ENCODE measurements at regions not wholly inside any gene's neighbourhood (a gene's known extent, or its start where the extent isn't known, plus 50 kb on each side); places are given as distances from the start of the nearest gene placed in this dataset.
A peak's percentile ranks its signal among the peaks of the same experiment; 100 is the strongest.

DNA sequence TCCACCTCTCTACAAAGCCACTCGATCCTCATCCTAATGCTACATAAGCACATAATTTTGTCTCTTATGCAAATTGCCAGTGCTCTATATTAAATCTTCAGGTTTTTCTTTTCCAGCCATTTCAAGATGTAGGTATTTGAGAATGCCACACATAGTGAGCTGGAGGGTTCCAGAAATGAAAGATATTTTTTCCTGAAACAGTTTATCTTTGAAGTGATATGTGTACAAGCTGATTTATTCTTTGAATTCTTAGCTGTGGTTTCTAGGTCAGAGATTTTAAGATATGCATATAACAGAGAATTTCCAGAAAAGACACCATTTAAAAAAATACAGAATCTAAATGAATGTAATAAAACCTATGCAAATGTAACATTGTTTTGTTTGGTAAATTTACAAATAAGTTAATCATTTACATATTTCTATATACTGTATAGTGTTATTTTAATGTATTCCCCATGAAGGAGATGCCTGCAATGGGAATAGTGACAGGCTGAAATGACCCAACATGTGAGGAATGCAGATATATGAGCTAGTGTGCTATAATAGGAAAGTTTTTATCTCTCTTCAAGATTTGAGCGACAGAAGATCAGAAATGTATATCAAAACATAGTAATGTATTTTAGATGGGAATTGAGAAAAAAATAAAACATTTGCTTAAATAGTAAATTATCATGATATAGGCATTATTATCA is 570.2 kb downstream of the SLITRK1 start:
- Histone ChIP-seq H3K27me3 (ENCODE audit: insufficient read depth, low read length) (no peaks in the 10 kb centered on the region), H3K79me2 (ENCODE audit: control insufficient read depth, insufficient read depth, low read length, unreplicated experiment) (no peaks in the 10 kb centered on the region), H3K4me1 (ENCODE audit: control insufficient read depth, insufficient read depth, low read length, unreplicated experiment) (no peaks in the 10 kb centered on the region), H2AFZ (ENCODE audit: low read length, unreplicated experiment) (no peak overlapping the region), H3K36me3 (ENCODE audit: insufficient read depth, low read length) (no peaks in the 10 kb centered on the region), H3K4me3 (ENCODE audit: low read depth, low read length) (no peak overlapping the region), H3K27ac (ENCODE audit: low read depth, low read length) (no peak overlapping the region)

DNA sequence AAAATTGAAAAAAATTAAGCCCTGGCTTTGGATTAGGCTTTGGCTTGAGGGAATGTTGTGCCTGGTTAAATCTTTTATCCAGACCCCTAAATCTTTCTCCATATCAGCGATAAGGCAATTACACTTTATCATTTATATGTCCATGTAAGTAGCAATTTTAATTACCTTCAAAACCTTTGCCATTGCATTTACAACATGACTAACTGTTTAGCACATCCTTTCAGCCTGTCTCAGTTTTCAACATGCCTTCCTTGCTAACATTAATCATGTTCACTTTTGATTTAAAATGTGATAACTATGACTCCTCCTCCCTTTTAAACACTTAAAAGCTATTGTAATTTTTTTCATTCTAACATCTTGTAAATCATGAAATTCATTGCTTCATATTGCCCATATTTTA is 583.7 kb downstream of the SLITRK1 start:
- no peak overlapping the region for H3K4me3 ChIP-seq (ENCODE audit: low read depth, low read length)
- H2AFZ ChIP-seq (ENCODE audit: low read length, unreplicated experiment): no peak overlapping the region
- no peaks in the 10 kb centered on the region for H3K4me1 ChIP-seq (ENCODE audit: control insufficient read depth, insufficient read depth, low read length, unreplicated experiment)
- H3K27me3 ChIP-seq (ENCODE audit: insufficient read depth, low read length): no peaks in the 10 kb centered on the region
- no peak overlapping the region for H3K27ac ChIP-seq (ENCODE audit: low read depth, low read length)
- H3K36me3 ChIP-seq (ENCODE audit: insufficient read depth, low read length): no peaks in the 10 kb centered on the region
- H3K79me2 ChIP-seq (ENCODE audit: control insufficient read depth, insufficient read depth, low read length, unreplicated experiment): no peaks in the 10 kb centered on the region

DNA sequence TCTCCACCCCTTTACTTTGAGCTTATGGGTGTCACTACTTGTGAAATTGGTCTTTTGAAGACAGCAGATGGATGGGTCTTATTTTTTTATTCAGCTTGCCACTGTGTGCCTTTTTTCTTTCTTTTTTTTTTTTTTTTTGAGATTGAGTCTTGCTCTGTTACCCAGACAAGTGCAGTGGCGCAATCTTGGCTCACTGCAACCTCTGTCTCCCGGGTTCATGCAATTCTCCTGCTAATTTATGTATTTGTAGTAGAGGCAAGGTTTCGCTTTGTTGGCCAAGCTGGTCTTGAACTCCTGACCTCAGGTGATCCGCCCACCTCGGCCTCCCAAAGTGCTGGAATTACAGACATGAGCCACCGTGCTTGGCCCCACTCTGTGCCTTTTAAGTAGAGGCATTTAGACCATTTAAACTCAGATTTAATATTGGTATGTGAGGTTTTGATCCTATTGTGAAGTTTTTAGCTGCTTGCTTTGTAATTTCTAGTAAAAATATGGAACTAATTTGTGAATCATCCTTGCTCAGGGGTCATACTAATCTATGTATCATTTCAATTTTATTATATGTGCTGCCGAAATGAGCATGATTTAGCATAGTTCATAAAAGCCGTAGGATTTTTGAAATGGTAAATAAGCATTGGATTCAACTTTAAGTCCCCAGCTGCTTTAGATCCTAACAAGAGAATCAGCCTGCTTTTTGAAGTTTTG is 584.5 kb downstream of the SLITRK1 start:
- H3K79me2 ChIP-seq (ENCODE audit: control insufficient read depth, insufficient read depth, low read length, unreplicated experiment): no peaks in the 10 kb centered on the region
- no peaks in the 10 kb centered on the region for H3K4me1 ChIP-seq (ENCODE audit: control insufficient read depth, insufficient read depth, low read length, unreplicated experiment)
- H3K4me3 ChIP-seq (ENCODE audit: low read depth, low read length): no peak overlapping the region
- H3K27me3 ChIP-seq (ENCODE audit: insufficient read depth, low read length): no peaks in the 10 kb centered on the region
- H3K27ac ChIP-seq (ENCODE audit: low read depth, low read length): no peak overlapping the region
- H2AFZ ChIP-seq (ENCODE audit: low read length, unreplicated experiment): no peak overlapping the region
- H3K36me3 ChIP-seq (ENCODE audit: insufficient read depth, low read length): no peaks in the 10 kb centered on the region

DNA sequence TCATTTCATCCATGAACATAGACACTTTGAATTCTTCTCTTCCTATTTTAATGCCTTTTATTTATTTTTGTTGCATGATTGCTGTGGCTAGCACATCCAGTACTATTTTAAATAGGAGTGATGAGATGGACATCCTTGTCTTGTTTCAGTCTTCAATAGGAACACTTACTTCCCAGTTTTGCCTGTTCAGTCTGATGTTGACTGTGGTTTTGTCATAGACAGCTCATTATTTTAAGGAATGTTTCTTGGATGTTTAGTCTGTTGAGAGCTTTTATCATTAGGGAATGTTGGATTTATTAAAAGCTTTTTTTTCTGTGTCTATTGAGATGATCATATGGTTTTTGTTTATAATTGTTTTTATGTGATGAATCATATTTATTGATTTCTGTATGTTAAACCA is 586.6 kb downstream of the SLITRK1 start:
- Histone ChIP-seq H2AFZ (ENCODE audit: low read length, unreplicated experiment) (no peak overlapping the region), H3K4me1 (ENCODE audit: control insufficient read depth, insufficient read depth, low read length, unreplicated experiment) (no peaks in the 10 kb centered on the region), H3K79me2 (ENCODE audit: control insufficient read depth, insufficient read depth, low read length, unreplicated experiment) (no peaks in the 10 kb centered on the region), H3K27ac (ENCODE audit: low read depth, low read length) (no peak overlapping the region), H3K27me3 (ENCODE audit: insufficient read depth, low read length) (no peaks in the 10 kb centered on the region), H3K36me3 (ENCODE audit: insufficient read depth, low read length) (no peaks in the 10 kb centered on the region), H3K4me3 (ENCODE audit: low read depth, low read length) (no peak overlapping the region)

DNA sequence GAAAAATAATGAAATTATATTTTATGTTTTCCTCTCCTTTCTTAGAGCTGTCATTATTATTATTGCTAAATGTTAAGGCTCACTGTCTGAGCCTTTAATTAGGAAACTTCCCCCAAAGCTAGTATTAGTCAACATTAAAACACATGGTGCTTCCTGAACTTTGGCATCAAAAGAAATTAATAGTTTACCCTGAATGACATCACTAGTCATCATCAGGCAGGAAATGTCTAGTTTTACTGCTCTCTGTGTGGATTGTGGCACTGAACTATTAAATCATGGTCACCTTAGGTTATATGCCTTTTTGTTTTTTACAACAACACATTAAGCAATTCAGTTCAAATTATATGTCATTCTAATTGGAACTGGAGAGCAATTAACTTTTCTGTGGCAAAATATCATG is 595.5 kb downstream of the SLITRK1 start:
- Histone ChIP-seq H3K79me2 (ENCODE audit: control insufficient read depth, insufficient read depth, low read length, unreplicated experiment) (no peaks in the 10 kb centered on the region), H3K27ac (ENCODE audit: low read depth, low read length) (no peak overlapping the region), H3K36me3 (ENCODE audit: insufficient read depth, low read length) (no peaks in the 10 kb centered on the region), H2AFZ (ENCODE audit: low read length, unreplicated experiment) (no peak overlapping the region), H3K27me3 (ENCODE audit: insufficient read depth, low read length) (no peaks in the 10 kb centered on the region), H3K4me3 (ENCODE audit: low read depth, low read length) (no peak overlapping the region), H3K4me1 (ENCODE audit: control insufficient read depth, insufficient read depth, low read length, unreplicated experiment) (no peaks in the 10 kb centered on the region)

DNA sequence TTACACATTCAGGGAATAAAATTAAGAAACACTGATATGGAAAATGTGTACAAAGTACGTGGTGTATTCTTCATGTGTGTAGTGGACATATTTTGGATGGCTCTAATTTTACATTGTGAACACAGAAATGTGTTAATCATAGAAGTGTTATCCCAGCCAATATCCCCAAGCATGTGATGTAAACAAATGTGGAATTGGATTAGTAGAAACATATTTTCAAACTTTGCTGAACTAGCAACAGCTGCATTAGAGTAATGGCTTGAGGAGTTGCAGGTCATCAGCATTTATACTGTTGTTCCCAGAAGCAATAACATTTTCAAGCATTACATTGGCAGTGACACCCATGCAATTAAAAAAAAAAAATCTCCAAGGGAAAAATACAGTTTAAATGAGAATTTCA is 600.6 kb downstream of the SLITRK1 start:
- no peak overlapping the region for H3K4me3 ChIP-seq (ENCODE audit: low read depth, low read length)
- H3K27me3 ChIP-seq (ENCODE audit: insufficient read depth, low read length): no peaks in the 10 kb centered on the region
- no peak overlapping the region for H2AFZ ChIP-seq (ENCODE audit: low read length, unreplicated experiment)

DNA sequence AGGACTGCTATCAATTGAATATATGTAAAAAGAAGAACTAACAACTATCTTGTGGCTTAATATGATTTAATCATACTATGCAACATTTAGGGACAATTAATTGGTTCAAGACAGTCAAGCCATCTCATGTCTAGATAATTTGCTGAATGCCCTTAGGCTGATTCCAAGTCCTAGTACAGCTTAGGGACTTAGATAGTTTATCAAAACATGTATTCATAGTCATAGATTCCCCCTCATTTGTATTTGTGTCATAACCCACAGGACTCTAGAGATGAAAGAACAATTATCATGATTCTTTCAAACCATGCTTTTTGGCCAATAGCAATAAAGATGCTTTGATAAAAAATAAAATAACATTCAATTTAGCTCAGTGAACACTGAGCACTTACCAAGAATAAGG is 607.6 kb downstream of the SLITRK1 start:
- Histone ChIP-seq H3K79me2 (ENCODE audit: control insufficient read depth, insufficient read depth, low read length, unreplicated experiment) (no peaks in the 10 kb centered on the region), H3K36me3 (ENCODE audit: insufficient read depth, low read length) (no peaks in the 10 kb centered on the region), H2AFZ (ENCODE audit: low read length, unreplicated experiment) (no peak overlapping the region)

More for the DNA sequence above, 600.6 kb downstream of the SLITRK1 start:
- H3K27ac ChIP-seq (ENCODE audit: low read depth, low read length): no peak overlapping the region
- no peaks in the 10 kb centered on the region for H3K36me3 ChIP-seq (ENCODE audit: insufficient read depth, low read length)
- H3K79me2 ChIP-seq (ENCODE audit: control insufficient read depth, insufficient read depth, low read length, unreplicated experiment): no peaks in the 10 kb centered on the region
- H3K4me1 ChIP-seq (ENCODE audit: control insufficient read depth, insufficient read depth, low read length, unreplicated experiment): no peaks in the 10 kb centered on the region

DNA sequence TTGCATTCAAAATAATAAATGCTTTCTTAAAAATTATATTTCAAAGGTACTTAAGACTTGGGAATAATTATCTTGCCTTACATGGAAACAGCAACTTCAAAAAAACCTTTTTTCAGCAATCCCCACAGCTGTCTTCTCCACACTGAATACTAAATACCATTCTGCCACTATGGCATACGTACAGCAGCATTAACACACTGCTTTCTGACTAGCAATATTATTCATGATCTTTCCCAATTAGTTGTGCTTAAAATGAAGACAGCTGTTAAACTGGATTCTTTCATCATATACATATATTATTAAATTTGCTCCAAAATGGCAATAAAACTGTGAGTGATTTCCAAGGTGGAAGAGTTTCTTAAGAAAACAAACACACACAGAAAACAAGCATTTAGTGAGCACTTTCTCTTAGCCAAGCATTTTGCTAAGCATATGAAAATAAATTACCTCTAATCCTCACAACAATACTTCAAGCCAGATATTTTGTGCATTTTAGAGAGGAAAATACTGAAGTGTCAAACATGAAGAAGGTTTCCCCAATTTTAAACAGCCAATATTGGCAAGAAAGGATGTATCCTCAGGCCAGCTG is 609.5 kb downstream of the SLITRK1 start:
- Histone ChIP-seq H3K36me3 (ENCODE audit: insufficient read depth, low read length) (no peaks in the 10 kb centered on the region), H2AFZ (ENCODE audit: low read length, unreplicated experiment) (no peak overlapping the region), H3K4me3 (ENCODE audit: low read depth, low read length) (no peak overlapping the region), H3K27ac (ENCODE audit: low read depth, low read length) (no peak overlapping the region), H3K4me1 (ENCODE audit: control insufficient read depth, insufficient read depth, low read length, unreplicated experiment) (no peaks in the 10 kb centered on the region), H3K27me3 (ENCODE audit: insufficient read depth, low read length) (no peaks in the 10 kb centered on the region), H3K79me2 (ENCODE audit: control insufficient read depth, insufficient read depth, low read length, unreplicated experiment) (no peaks in the 10 kb centered on the region)

More for the DNA sequence above, 607.6 kb downstream of the SLITRK1 start:
- H3K4me3 ChIP-seq (ENCODE audit: low read depth, low read length): no peak overlapping the region
- H3K27me3 ChIP-seq (ENCODE audit: insufficient read depth, low read length): no peaks in the 10 kb centered on the region
- H3K4me1 ChIP-seq (ENCODE audit: control insufficient read depth, insufficient read depth, low read length, unreplicated experiment): no peaks in the 10 kb centered on the region
- H3K27ac ChIP-seq (ENCODE audit: low read depth, low read length): no peak overlapping the region

DNA sequence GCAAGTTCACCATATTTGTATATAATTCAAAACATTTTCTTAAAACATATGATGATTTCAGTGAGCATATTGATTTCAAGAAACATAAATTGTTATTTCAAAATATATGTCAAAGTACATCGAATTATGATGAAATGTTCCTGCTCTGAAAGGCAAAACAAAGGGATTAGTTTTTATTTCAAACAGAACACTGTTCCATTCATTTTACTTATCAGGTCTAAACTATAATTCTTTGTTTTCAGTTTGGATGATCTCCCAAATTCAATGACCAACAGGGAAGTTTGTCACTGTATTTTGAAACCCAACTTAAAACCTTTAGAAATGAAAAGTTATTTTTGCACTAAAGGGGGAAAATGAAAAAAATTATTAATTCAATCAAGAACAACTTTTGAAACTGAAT is 610.2 kb downstream of the SLITRK1 start:
- H3K27ac ChIP-seq (ENCODE audit: low read depth, low read length): peak overlapping the region; percentile 31
- H2AFZ ChIP-seq (ENCODE audit: low read length, unreplicated experiment): peak overlapping the region; percentile 27
- H3K79me2 ChIP-seq (ENCODE audit: control insufficient read depth, insufficient read depth, low read length, unreplicated experiment): no peaks in the 10 kb centered on the region
- H3K4me1 ChIP-seq (ENCODE audit: control insufficient read depth, insufficient read depth, low read length, unreplicated experiment): no peaks in the 10 kb centered on the region
- no peak overlapping the region for H3K4me3 ChIP-seq (ENCODE audit: low read depth, low read length)
- H3K27me3 ChIP-seq (ENCODE audit: insufficient read depth, low read length): no peaks in the 10 kb centered on the region
- H3K36me3 ChIP-seq (ENCODE audit: insufficient read depth, low read length): no peaks in the 10 kb centered on the region

DNA sequence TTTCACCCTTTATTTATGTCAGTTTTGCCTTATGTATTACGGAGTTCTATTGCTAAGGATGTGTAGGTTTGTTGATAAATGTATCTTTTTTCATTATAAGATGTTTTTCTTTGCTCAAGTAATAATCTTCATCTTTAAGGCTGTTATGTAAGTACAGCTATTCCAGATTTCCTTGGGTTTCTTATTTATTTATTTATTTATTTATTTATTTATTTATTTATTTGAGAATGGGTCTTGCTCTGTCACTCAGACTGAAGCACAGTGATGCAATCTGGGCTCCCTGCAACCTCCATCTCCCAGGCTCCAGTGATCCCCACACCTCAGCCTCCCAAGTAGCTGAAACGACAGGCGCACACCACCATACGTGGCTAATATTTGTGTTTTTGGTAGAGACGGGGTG is 617.0 kb downstream of the SLITRK1 start:
- no peak overlapping the region for H3K27ac ChIP-seq (ENCODE audit: low read depth, low read length)
- no peaks in the 10 kb centered on the region for H3K36me3 ChIP-seq (ENCODE audit: insufficient read depth, low read length)
- no peaks in the 10 kb centered on the region for H3K4me1 ChIP-seq (ENCODE audit: control insufficient read depth, insufficient read depth, low read length, unreplicated experiment)
- no peak overlapping the region for H3K4me3 ChIP-seq (ENCODE audit: low read depth, low read length)
- H3K27me3 ChIP-seq (ENCODE audit: insufficient read depth, low read length): no peaks in the 10 kb centered on the region
- H3K79me2 ChIP-seq (ENCODE audit: control insufficient read depth, insufficient read depth, low read length, unreplicated experiment): no peaks in the 10 kb centered on the region
- no peak overlapping the region for H2AFZ ChIP-seq (ENCODE audit: low read length, unreplicated experiment)

DNA sequence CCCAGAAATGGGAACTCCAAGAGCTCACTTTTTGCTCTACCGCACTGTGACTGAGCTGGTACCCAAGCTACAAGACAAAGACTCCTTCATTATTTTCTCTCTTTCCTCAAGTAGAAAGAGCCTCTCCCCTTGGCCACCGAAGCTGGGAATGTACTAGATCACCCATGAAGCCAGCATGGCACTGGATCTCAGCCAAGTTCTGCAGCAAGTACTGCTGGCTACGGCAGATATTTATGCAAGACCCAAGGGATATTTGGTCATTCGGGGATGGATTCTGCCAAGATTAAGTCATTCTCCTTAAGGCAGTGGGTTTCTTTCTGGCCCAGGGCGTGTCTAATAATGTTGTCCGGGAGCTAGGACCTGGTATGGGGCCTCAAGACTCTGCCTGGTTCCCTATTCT is 633.5 kb downstream of the SLITRK1 start:
- Histone ChIP-seq H3K36me3 (ENCODE audit: insufficient read depth, low read length) (no peaks in the 10 kb centered on the region), H2AFZ (ENCODE audit: low read length, unreplicated experiment) (no peak overlapping the region), H3K27ac (ENCODE audit: low read depth, low read length) (no peak overlapping the region), H3K27me3 (ENCODE audit: insufficient read depth, low read length) (no peaks in the 10 kb centered on the region), H3K4me1 (ENCODE audit: control insufficient read depth, insufficient read depth, low read length, unreplicated experiment) (no peaks in the 10 kb centered on the region), H3K79me2 (ENCODE audit: control insufficient read depth, insufficient read depth, low read length, unreplicated experiment) (no peaks in the 10 kb centered on the region), H3K4me3 (ENCODE audit: low read depth, low read length) (no peak overlapping the region)

Measured in ACC112 (cell line).